A549 (cell line): ENCODE measurements at regions not wholly inside any gene's neighbourhood (a gene's known extent, or its start where the extent isn't known, plus 50 kb on each side); places are given as distances from the start of the nearest gene placed in this dataset.

Experiments
- CEBPB ChIP-seq, 2 experiments: fragments of >200 bp in 1 of 2; sonication (Bioruptor Twin) in 1 of 2; formaldehyde crosslinking in 1 of 2; IDR thresholded peaks; 2 replicates each; pipeline ENCODE4 v1.6.1; 2012 to 2016
- CHD4 ChIP-seq: fragments of 200-600 bp; sonication (generic); IDR thresholded peaks from 2 replicates; pipeline ENCODE4 v1.6.1; 2016; ENCODE audit warnings: antibody characterized with exemption, mild to moderate bottlenecking, borderline replicate concordance
- EP300 ChIP-seq, 2 experiments: fragments of >200 bp; sonication (Bioruptor Twin); formaldehyde crosslinking; IDR thresholded peaks; 2 replicates in 1 of 2; 3 replicates in 1 of 2; pipeline ENCODE4 v1.6.1; 2016 to 2017
- HMGXB4 ChIP-seq: fragments of 250-450 bp; sonication (Bioruptor Pico); IDR thresholded peaks from 2 replicates; pipeline ENCODE4 v1.5.0; 2021; ENCODE audit warnings: mild to moderate bottlenecking, moderate library complexity, borderline replicate concordance
- MAFK ChIP-seq: fragments of 450-650 bp; IDR thresholded peaks from 2 replicates; pipeline ENCODE4 v1.6.1; 2014; ENCODE audit not compliant: partially characterized antibody
- MAX ChIP-seq: IDR thresholded peaks from 2 replicates; pipeline ENCODE4 v1.6.1; 2012
- PHF8 ChIP-seq: fragments of 200-600 bp; sonication (generic); IDR thresholded peaks from 2 replicates; pipeline ENCODE4 v1.6.1; 2016; ENCODE audit warnings: low read depth, mild to moderate bottlenecking, antibody characterized with exemption, moderate library complexity, borderline replicate concordance
- POLR2A ChIP-seq: IDR thresholded peaks from 2 replicates; pipeline ENCODE4 v1.6.1; 2012; ENCODE audit warnings: mild to moderate bottlenecking, low read length
- RAD21 ChIP-seq, 2 experiments: fragments of >200 bp in 1 of 2; sonication (Bioruptor Twin) in 1 of 2; formaldehyde crosslinking in 1 of 2; IDR thresholded peaks in 1 of 2; conservative IDR thresholded peaks in 1 of 2; 2 replicates in 1 of 2; 3 replicates in 1 of 2; pipeline ENCODE4 v1.6.1; 2012 to 2018; ENCODE audit warnings: inconsistent platforms in 1 of 2
- RNF2 ChIP-seq: fragments of 200-600 bp; sonication (generic); IDR thresholded peaks from 2 replicates; pipeline ENCODE4 v1.6.1; 2016; ENCODE audit warnings: low read depth, mild to moderate bottlenecking, antibody characterized with exemption, moderate library complexity, borderline replicate concordance
- SREBF2 ChIP-seq: fragments of 450-650 bp; IDR thresholded peaks from 2 replicates; pipeline ENCODE4 v1.6.1; 2014; ENCODE audit warnings: mild to moderate bottlenecking, moderate library complexity
- TF ChIP-seq, protein P1 (sequence below): fragments of >200 bp; sonication (Bioruptor Twin); formaldehyde crosslinking; IDR thresholded peaks from 3 replicates; pipeline ENCODE4 v1.5.1; 2016

DNA sequence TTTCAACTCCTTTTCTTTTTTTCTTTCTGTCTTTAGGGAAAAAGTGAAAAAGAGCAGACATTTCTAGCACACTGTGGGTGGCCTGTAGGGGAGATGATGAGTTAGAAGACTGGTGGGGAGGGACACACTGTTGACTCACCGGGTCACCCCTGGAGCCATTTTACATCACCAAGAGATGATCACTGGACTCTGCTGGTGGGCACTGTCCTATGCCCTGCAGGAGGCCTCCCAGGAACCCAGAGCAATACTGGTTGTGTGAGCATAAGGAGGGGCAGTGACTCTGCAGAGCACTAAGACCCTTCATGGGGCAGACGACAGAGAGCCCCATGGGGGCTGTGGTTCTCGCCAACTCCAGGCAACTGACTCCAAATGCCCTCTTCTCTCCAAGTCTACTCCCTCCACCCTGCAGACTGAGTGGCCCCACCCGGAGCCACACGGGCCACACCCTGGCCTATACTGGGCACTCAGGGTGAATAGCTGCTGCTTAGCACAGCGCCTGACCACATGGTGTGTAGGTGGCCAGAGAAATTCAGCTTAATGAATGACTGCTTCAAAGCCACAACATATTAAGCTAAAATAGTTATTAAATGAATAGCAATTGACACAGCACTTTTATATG, 177.5 kb downstream of the CDC5L start:
- TF ChIP-seq, protein P1, sequence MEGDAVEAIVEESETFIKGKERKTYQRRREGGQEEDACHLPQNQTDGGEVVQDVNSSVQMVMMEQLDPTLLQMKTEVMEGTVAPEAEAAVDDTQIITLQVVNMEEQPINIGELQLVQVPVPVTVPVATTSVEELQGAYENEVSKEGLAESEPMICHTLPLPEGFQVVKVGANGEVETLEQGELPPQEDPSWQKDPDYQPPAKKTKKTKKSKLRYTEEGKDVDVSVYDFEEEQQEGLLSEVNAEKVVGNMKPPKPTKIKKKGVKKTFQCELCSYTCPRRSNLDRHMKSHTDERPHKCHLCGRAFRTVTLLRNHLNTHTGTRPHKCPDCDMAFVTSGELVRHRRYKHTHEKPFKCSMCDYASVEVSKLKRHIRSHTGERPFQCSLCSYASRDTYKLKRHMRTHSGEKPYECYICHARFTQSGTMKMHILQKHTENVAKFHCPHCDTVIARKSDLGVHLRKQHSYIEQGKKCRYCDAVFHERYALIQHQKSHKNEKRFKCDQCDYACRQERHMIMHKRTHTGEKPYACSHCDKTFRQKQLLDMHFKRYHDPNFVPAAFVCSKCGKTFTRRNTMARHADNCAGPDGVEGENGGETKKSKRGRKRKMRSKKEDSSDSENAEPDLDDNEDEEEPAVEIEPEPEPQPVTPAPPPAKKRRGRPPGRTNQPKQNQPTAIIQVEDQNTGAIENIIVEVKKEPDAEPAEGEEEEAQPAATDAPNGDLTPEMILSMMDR = no peak
- TF ChIP-seq SREBF2 (no peak), POLR2A (no peak), HMGXB4 (no peak), CEBPB (IDR thresholded peaks at IDR 0.05) (no peak), RNF2 (no peak), CHD4 (no peak), RAD21 (conservative IDR thresholded peaks at IDR 0.05 in 1 of 2, IDR thresholded peaks at IDR 0.05 in 1 of 2) (no peak), MAFK (no peak), PHF8 (no peak), EP300 (IDR thresholded peaks at IDR 0.05) (no peak), MAX (no peak)
